ENCODE measurements at regions not wholly inside any gene's neighbourhood (a gene's known extent, or its start where the extent isn't known, plus 50 kb on each side); places are given as distances from the start of the nearest gene placed in this dataset.

DNA sequence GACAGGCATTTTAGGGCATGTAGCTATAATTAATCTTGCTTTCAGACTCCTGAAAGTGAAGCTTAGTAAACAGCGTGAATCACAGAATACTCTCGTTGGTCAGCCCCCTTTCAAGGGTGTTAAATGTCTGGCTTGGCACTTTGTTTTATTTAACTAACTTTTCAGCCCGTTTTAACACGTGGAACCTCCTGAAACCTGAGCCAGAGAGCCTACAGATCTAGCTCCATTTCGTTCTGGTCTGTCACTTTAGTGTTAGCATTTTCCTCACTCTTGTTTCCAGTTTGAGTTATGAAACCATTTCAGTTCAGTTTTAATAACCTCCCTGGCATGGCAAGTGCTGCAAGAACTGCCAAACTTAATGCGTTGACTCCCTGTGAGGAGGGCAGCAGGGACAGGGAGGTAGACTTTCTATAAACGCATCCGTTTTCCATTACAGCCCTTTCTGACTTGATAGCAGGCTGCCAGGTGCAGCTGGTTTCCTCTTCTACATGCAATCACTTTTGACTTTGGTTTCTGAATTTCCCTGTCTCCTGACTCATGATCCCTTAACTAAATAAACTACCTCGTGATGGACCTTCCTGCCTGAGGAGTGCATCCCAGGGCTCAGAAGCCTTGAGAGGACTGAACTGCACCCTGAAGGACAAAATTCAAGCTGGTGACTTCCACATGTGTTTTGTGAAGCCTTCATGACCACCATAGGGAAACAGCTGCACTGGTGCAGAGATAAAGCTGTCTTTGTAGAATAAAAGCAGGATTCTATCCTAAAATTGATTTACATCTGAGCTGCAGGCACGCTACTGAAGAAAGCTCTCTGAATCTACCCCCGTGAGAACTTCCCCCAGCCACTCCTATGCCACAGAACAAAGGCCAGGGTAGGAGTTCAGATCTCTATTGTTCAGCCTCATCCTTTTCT, 192.6 kb downstream of the DLEU7 start:
- TF ChIP-seq, protein P1, sequence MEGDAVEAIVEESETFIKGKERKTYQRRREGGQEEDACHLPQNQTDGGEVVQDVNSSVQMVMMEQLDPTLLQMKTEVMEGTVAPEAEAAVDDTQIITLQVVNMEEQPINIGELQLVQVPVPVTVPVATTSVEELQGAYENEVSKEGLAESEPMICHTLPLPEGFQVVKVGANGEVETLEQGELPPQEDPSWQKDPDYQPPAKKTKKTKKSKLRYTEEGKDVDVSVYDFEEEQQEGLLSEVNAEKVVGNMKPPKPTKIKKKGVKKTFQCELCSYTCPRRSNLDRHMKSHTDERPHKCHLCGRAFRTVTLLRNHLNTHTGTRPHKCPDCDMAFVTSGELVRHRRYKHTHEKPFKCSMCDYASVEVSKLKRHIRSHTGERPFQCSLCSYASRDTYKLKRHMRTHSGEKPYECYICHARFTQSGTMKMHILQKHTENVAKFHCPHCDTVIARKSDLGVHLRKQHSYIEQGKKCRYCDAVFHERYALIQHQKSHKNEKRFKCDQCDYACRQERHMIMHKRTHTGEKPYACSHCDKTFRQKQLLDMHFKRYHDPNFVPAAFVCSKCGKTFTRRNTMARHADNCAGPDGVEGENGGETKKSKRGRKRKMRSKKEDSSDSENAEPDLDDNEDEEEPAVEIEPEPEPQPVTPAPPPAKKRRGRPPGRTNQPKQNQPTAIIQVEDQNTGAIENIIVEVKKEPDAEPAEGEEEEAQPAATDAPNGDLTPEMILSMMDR (conservative IDR thresholded peaks at IDR 0.05; ENCODE audit: low read depth, low read length): no peak
- TF ChIP-seq POLR2A (IDR thresholded peaks at IDR 0.05; ENCODE audit: low read depth, low read length) (no peak), SMC3 (IDR thresholded peaks at IDR 0.05; ENCODE audit: low read depth, low read length) (no peak), CEBPB (IDR thresholded peaks at IDR 0.05; ENCODE audit: low read depth, low read length) (no peak)
